H1 (cell line): ENCODE measurements at regions not wholly inside any gene's neighbourhood (a gene's known extent, or its start where the extent isn't known, plus 50 kb on each side); places are given as distances from the start of the nearest gene placed in this dataset.
A peak's percentile ranks its signal among the peaks of the same experiment; 100 is the strongest.

Experiments used
- CBX5 ChIP-seq: fragments of 300-800, 300-1000 bp; sonication (generic); IDR thresholded peaks from 2 replicates; pipeline ENCODE4 v1.7.1; 2016; ENCODE audit warnings: antibody characterized with exemption, low read length, low read depth
- CBX8 ChIP-seq: fragments of 300-800, 300-1000 bp; sonication (generic); IDR thresholded peaks from 2 replicates; pipeline ENCODE4 v1.7.1; 2016; ENCODE audit warnings: low read depth, low read length, borderline replicate concordance
- CTCF ChIP-seq, 3 experiments: IDR thresholded peaks; 1 replicate in 2 of 3; 2 replicates in 1 of 3; pipeline versions ENCODE4 v1.5.1 to v1.6.1; 2011; ENCODE audit warnings: low read length in 3 of 3, mild to moderate bottlenecking in 3 of 3, inconsistent platforms in 2 of 3, low read depth in 1 of 3, moderate library complexity in 1 of 3; ENCODE audit not compliant: insufficient read depth in 1 of 3; ENCODE audit errors: control extremely low read depth in 1 of 3
- EP300 ChIP-seq, 2 experiments: IDR thresholded peaks; 1 replicate in 1 of 2; 2 replicates in 1 of 2; pipeline ENCODE4 v1.6.1; 2011 to 2012; ENCODE audit warnings: low read depth in 2 of 2, low read length in 2 of 2, mild to moderate bottlenecking in 2 of 2, borderline replicate concordance in 1 of 2, inconsistent platforms in 1 of 2, moderate library complexity in 1 of 2
- EZH2 ChIP-seq: fragments of 200-600 bp; sonication (generic); IDR thresholded peaks from 2 replicates; pipeline ENCODE4 v1.7.1; 2012; ENCODE audit warnings: low read depth, mild to moderate bottlenecking, moderate library complexity, low read length, inconsistent platforms; ENCODE audit not compliant: severe bottlenecking
- POLR2A ChIP-seq, 2 experiments: IDR thresholded peaks; 1 replicate in 1 of 2; 2 replicates in 1 of 2; pipeline ENCODE4 v1.6.1; 2011; ENCODE audit warnings: low read depth in 2 of 2, low read length in 2 of 2, mild to moderate bottlenecking in 2 of 2; ENCODE audit errors: control extremely low read depth in 1 of 2
- POLR2AphosphoS5 ChIP-seq: IDR thresholded peaks from 2 replicates; pipeline ENCODE4 v1.6.1; 2011; ENCODE audit warnings: low read depth, low read length
- SP2 ChIP-seq: IDR thresholded peaks from 2 replicates; pipeline ENCODE4 v1.6.1; 2012; ENCODE audit warnings: mild to moderate bottlenecking, low read length, inconsistent platforms
- TCF12 ChIP-seq: IDR thresholded peaks from 2 replicates; pipeline ENCODE4 v1.6.1; 2011; ENCODE audit warnings: low read depth, mild to moderate bottlenecking, low read length

- TF ChIP-seq CBX8, result no peak
- TF ChIP-seq CTCF (IDR thresholded peaks at IDR 0.05; ENCODE audit: control extremely low read depth in 1 of 3, insufficient read depth in 1 of 3, low read depth in 1 of 3, low read length in 3 of 3), result peak; percentile 72 to 80 (median 79)
- TF ChIP-seq SP2, result no peak
- TF ChIP-seq EP300 (IDR thresholded peaks at IDR 0.05; ENCODE audit: borderline replicate concordance in 1 of 2, low read depth in 2 of 2, low read length in 2 of 2), result no peak
- TF ChIP-seq POLR2A (IDR thresholded peaks at IDR 0.05; ENCODE audit: control extremely low read depth in 1 of 2, low read depth in 2 of 2, low read length in 2 of 2), result no peak
- no peak for TF ChIP-seq CBX5
- no peak for TF ChIP-seq POLR2AphosphoS5
- TF ChIP-seq EZH2, result no peak
- TF ChIP-seq TCF12, result no peak
Measured at GRCh38 chr1:29655945-29656850, 419.9 kb downstream of the PTPRU start.
